LNCAP (cell line): ENCODE measurements at regions not wholly inside any gene's neighbourhood (a gene's known extent, or its start where the extent isn't known, plus 50 kb on each side); places are given as distances from the start of the nearest gene placed in this dataset.

ENCODE experiments used
- TF ChIP-seq, protein P1 (sequence below): fragments of 450-650 bp; IDR thresholded peaks from 2 replicates; pipeline ENCODE4 v1.5.1; 2017; ENCODE audit warnings: mild to moderate bottlenecking

DNA sequence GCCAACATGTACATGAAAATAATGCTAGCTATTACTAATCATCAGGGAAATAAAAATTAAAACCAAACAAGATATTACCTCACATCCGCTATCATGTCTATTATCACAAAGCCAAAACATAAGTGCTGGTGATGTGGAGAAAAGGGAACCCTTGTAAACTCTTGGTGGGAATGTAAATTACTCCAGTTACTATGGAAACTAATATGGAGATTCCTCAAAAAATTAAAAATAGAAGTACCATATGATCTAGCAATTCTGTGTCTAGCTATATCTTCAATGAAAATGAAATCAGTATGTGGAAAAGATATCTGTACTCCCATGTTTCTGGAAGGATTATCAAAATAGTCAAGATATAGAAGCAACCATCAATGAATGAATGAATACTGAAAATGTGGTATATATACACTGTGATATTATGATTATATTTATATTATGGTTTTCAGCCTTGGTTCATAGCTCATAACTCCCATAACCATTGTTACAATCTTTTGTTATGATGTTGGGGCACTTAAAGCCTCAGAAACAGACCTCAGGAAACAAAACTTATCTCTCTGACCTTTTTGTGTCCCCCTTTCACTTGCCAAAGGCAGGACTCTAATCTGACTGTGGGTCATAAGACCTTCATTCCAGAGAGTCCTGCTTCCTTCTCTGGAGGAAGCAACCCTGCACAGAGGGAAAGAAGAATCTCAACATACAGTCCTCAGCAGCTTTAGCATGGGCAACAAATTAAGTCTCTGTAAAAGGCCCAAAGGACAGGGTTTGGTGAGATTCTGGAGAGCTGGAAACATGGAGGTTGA lies 933.2 kb downstream of the ADGRL3 start:
- TF ChIP-seq, protein P1, sequence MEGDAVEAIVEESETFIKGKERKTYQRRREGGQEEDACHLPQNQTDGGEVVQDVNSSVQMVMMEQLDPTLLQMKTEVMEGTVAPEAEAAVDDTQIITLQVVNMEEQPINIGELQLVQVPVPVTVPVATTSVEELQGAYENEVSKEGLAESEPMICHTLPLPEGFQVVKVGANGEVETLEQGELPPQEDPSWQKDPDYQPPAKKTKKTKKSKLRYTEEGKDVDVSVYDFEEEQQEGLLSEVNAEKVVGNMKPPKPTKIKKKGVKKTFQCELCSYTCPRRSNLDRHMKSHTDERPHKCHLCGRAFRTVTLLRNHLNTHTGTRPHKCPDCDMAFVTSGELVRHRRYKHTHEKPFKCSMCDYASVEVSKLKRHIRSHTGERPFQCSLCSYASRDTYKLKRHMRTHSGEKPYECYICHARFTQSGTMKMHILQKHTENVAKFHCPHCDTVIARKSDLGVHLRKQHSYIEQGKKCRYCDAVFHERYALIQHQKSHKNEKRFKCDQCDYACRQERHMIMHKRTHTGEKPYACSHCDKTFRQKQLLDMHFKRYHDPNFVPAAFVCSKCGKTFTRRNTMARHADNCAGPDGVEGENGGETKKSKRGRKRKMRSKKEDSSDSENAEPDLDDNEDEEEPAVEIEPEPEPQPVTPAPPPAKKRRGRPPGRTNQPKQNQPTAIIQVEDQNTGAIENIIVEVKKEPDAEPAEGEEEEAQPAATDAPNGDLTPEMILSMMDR = no peak

DNA sequence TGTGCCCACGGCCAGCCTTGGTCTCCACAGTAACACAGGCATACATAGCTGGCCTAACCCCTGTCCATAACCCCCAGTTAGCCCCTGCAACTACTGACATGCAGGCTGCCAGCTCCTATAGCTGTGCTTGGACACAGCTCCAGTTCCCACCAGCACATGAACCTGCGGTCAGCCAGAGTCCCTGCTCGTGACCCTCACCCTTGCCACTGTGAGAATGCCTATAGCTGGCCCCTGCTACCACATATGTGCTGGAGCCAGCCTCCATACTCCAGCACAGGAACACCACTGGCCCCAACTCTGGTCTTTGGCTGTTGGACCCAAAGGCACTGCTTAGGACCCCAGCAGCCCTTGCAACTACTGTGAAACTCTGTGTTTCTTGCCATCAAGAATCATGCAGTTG lies 930.9 kb downstream of the ADGRL3 start:
- TF ChIP-seq, protein P1 = no peak

DNA sequence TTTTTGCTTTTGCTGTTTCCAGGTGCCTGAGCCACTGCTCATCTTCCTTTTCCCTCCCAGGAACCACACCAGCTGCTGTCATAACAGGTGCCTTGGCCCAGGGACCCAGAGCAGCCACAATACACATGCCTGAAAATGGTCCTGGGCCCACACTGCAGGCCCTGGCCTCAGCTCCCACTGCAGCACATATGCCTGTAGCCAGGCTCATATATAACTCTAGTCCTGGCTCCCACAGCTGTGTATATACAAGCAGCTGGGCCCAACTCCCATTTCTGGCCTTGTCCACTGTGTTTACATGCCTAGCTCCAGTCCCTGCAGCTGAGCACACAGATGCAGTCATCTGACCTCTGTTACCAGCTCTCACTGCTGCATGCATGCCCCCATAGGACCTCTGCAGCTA lies 930.5 kb downstream of the ADGRL3 start:
- TF ChIP-seq, protein P1 = no peak

DNA sequence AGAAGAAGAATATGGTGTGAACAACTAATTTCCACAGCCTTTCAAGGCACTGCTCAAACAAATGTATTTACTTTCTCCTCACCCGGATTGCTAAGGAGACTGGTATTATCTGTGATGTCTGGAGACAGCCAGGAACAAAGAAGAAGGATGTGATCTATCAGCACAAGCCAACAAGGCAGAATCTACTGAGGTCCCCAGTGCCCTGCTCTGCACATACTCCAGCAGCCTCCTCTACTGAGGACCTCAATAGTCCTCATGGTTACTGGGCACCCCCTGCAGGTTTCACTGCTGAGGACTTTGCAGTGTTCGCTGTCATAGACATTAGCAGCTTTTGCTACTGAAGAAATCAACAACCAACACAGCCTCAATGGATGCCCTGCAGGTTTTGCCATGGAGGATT lies 930.1 kb downstream of the ADGRL3 start:
- TF ChIP-seq, protein P1 = no peak
